Transverse colon (tissue), 4 donors: ENCODE measurements at regions not wholly inside any gene's neighbourhood (a gene's known extent, or its start where the extent isn't known, plus 50 kb on each side); places are given as distances from the start of the nearest gene placed in this dataset.

Source experiments
- EP300 ChIP-seq: sonication (generic); formaldehyde crosslinking; IDR thresholded peaks from one replicate; pipeline ENCODE4 v1.6.1; 2017; ENCODE audit warnings: antibody characterized with exemption, low read depth
- POLR2A ChIP-seq: fragments of 450-650 bp; IDR thresholded peaks from one replicate; pipeline ENCODE4 v1.6.1; 2016; ENCODE audit warnings: antibody characterized with exemption, mild to moderate bottlenecking, moderate library complexity
- POLR2AphosphoS5 ChIP-seq, 3 donors: sonication (generic); formaldehyde crosslinking; IDR thresholded peaks; one replicate each; pipeline ENCODE4 v1.6.1; 2016; ENCODE audit warnings: antibody characterized with exemption in 3 of 3
- TF ChIP-seq, protein P1 (sequence below), 5 experiments: fragments of 200-600 bp in 3 of 5; fragments of 450-650 bp in 2 of 5; sonication (generic) in 3 of 5; IDR thresholded peaks; 1 replicate in 2 of 5; 2 replicates in 3 of 5; pipeline ENCODE4 v1.5.1; 2016 to 2017; ENCODE audit warnings: antibody characterized with exemption in 5 of 5, inconsistent platforms in 3 of 5, mild to moderate bottlenecking in 2 of 5, moderate library complexity in 1 of 5

DNA sequence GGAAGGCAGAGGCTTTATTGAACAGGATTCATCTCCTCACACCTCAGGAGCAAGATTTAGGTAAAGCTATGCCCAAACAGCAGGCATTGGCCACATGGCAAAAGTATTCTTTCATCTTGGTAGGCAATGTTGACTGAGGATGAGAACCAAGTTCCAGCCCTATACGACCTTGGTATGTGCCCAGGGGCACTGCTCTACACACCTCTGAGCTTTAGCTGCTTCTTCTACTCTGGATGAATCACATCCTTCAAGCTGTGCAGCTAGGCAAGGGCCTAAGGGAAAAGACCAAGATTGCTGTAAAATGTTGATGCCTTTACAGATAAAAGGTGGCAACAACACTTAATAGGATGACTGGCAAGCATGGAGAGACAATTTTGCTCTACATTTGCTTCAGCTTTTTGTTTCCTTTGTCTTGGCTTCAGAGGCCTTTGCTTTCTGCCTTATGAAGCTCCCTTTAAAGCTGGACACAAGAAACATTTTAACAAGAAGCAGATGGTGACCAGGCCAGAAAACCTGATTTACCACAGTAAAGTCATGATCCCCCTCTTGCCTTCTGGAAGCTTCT lies 183.3 kb upstream of the KITLG start:
- TF ChIP-seq, protein P1, sequence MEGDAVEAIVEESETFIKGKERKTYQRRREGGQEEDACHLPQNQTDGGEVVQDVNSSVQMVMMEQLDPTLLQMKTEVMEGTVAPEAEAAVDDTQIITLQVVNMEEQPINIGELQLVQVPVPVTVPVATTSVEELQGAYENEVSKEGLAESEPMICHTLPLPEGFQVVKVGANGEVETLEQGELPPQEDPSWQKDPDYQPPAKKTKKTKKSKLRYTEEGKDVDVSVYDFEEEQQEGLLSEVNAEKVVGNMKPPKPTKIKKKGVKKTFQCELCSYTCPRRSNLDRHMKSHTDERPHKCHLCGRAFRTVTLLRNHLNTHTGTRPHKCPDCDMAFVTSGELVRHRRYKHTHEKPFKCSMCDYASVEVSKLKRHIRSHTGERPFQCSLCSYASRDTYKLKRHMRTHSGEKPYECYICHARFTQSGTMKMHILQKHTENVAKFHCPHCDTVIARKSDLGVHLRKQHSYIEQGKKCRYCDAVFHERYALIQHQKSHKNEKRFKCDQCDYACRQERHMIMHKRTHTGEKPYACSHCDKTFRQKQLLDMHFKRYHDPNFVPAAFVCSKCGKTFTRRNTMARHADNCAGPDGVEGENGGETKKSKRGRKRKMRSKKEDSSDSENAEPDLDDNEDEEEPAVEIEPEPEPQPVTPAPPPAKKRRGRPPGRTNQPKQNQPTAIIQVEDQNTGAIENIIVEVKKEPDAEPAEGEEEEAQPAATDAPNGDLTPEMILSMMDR (IDR thresholded peaks at IDR 0.05): no peak
- TF ChIP-seq POLR2A (no peak), EP300 (no peak), POLR2AphosphoS5 (IDR thresholded peaks at IDR 0.05) (no peak)
